GM23338 (cell line): ENCODE measurements at regions not wholly inside any gene's neighbourhood (a gene's known extent, or its start where the extent isn't known, plus 50 kb on each side); places are given as distances from the start of the nearest gene placed in this dataset.

Source experiments
- ATAC-seq: fragments of 200-7000 bp; cut with Tn5 transposase; 3 replicates; pipeline ENCODE4 v1.9.1; 2020
- DNase-seq: peaks from one replicate; pipeline ENCODE4 v3.0.0-alpha.2; 2015; ENCODE audit warnings: low spot score
- H2AFZ ChIP-seq: fragments of 200-600 bp; sonication (generic); 2 replicates; pipeline ENCODE4 v1.8.0; 2016; ENCODE audit warnings: antibody characterized with exemption, mild to moderate bottlenecking, moderate library complexity
- H3F3A ChIP-seq: fragments of 200-600 bp; sonication (generic); replicated peaks from 2 replicates; pipeline ENCODE4 v1.8.0; 2017; ENCODE audit warnings: antibody characterized with exemption, mixed run types, low read depth
- H3K27ac ChIP-seq: fragments of 200-600 bp; sonication (generic); 2 replicates; pipeline ENCODE4 v1.6.1; 2016; ENCODE audit warnings: low read depth
- H3K27me3 ChIP-seq: fragments of 200-600 bp; sonication (generic); 2 replicates; pipeline ENCODE4 v1.8.0; 2016; ENCODE audit warnings: mild to moderate bottlenecking, mixed run types, moderate library complexity; ENCODE audit not compliant: insufficient read depth
- H3K36me3 ChIP-seq: fragments of 200-600 bp; sonication (generic); 2 replicates; pipeline ENCODE4 v1.8.0; 2016; ENCODE audit warnings: mild to moderate bottlenecking; ENCODE audit not compliant: insufficient read depth
- H3K4me1 ChIP-seq: fragments of 200-600 bp; sonication (generic); 2 replicates; pipeline ENCODE4 v1.8.0; 2016; ENCODE audit warnings: mild to moderate bottlenecking, moderate library complexity; ENCODE audit not compliant: insufficient read depth
- H3K4me2 ChIP-seq: fragments of 200-600 bp; sonication (generic); 2 replicates; pipeline ENCODE4 v1.7.1; 2017; ENCODE audit warnings: mixed run types
- H3K4me3 ChIP-seq: fragments of 200-600 bp; sonication (generic); 2 replicates; pipeline ENCODE4 v1.6.1; 2016; ENCODE audit warnings: mixed run types
- H3K79me2 ChIP-seq: fragments of 200-600 bp; sonication (generic); replicated peaks from 2 replicates; pipeline ENCODE4 v1.8.0; 2017; ENCODE audit warnings: mild to moderate bottlenecking; ENCODE audit not compliant: insufficient read depth
- H3K9me2 ChIP-seq: fragments of 200-600 bp; sonication (generic); 2 replicates; pipeline ENCODE4 v1.8.0; 2017; ENCODE audit not compliant: insufficient read depth
- H4K20me1 ChIP-seq: fragments of 200-600 bp; sonication (generic); replicated peaks from 2 replicates; pipeline ENCODE4 v1.8.0; 2017; ENCODE audit warnings: mild to moderate bottlenecking; ENCODE audit not compliant: insufficient read depth
- H3K27ac Mint-ChIP-seq: 2 replicates; pipeline ENCODE4 v1.8.0; 2020; ENCODE audit warnings: inconsistent platforms, mild to moderate bottlenecking, moderate library complexity, mixed read lengths
- H3K27me3 Mint-ChIP-seq: 3 replicates; pipeline ENCODE4 v1.8.0; 2022; ENCODE audit warnings: low read depth, mild to moderate bottlenecking, moderate library complexity, mixed read lengths, inconsistent platforms; ENCODE audit not compliant: insufficient read depth, poor library complexity
- H3K36me3 Mint-ChIP-seq: 3 replicates; pipeline ENCODE4 v1.8.0; 2021; ENCODE audit warnings: low read depth, mild to moderate bottlenecking, inconsistent platforms, moderate library complexity, mixed read lengths
- H3K4me1 Mint-ChIP-seq: 3 replicates; pipeline ENCODE4 v1.8.0; 2020; ENCODE audit warnings: mild to moderate bottlenecking, inconsistent platforms, mixed read lengths
- H3K4me3 Mint-ChIP-seq: 3 replicates; pipeline ENCODE4 v1.8.0; 2021; ENCODE audit warnings: moderate library complexity, mild to moderate bottlenecking, inconsistent platforms, mixed read lengths
- H3K9me3 Mint-ChIP-seq: 3 replicates; pipeline ENCODE4 v1.8.0; 2020; ENCODE audit warnings: moderate library complexity, mild to moderate bottlenecking, inconsistent platforms, mixed read lengths
- CREB1 ChIP-seq: fragments of 250-450 bp; sonication (Bioruptor Pico); IDR thresholded peaks from 2 replicates; pipeline ENCODE4 v1.5.0; 2020; ENCODE audit warnings: low read depth, mild to moderate bottlenecking, moderate library complexity
- EZH2 ChIP-seq: fragments of 200-600 bp; sonication (generic); IDR thresholded peaks from one replicate; pipeline ENCODE4 v1.8.0; 2017; ENCODE audit warnings: antibody characterized with exemption, mild to moderate bottlenecking, low read depth; ENCODE audit not compliant: unreplicated experiment
- JUNB ChIP-seq: IDR thresholded peaks from one replicate; pipeline ENCODE4 v1.6.1; 2016; ENCODE audit warnings: antibody characterized with exemption; ENCODE audit not compliant: unreplicated experiment
- NANOG ChIP-seq: IDR thresholded peaks from 2 replicates; pipeline ENCODE4 v1.6.1; 2016; ENCODE audit warnings: antibody characterized with exemption, borderline replicate concordance
- POLR2AphosphoS5 ChIP-seq: IDR thresholded peaks from 2 replicates; pipeline ENCODE4 v1.6.1; 2016; ENCODE audit warnings: antibody characterized with exemption, low read depth
- REST ChIP-seq: IDR thresholded peaks from one replicate; pipeline ENCODE4 v1.6.1; 2018; ENCODE audit warnings: antibody characterized with exemption; ENCODE audit not compliant: unreplicated experiment
- STAT1 ChIP-seq: IDR thresholded peaks from one replicate; pipeline ENCODE4 v1.6.1; 2016; ENCODE audit warnings: antibody characterized with exemption; ENCODE audit not compliant: unreplicated experiment
- ZNF114 ChIP-seq: fragments of 250-450 bp; sonication (Bioruptor Pico); IDR thresholded peaks from 2 replicates; pipeline ENCODE4 v1.5.0; 2020; ENCODE audit warnings: mild to moderate bottlenecking, moderate library complexity
- ZNF331 ChIP-seq: fragments of 250-450 bp; sonication (Bioruptor Pico); IDR thresholded peaks from 2 replicates; pipeline ENCODE4 v1.5.0; 2020; ENCODE audit warnings: low read depth, mild to moderate bottlenecking, moderate library complexity
- ZNF462 ChIP-seq: fragments of 250-450 bp; sonication (Bioruptor Pico); IDR thresholded peaks from 2 replicates; pipeline ENCODE4 v1.5.0; 2020; ENCODE audit warnings: mild to moderate bottlenecking, moderate library complexity

DNA sequence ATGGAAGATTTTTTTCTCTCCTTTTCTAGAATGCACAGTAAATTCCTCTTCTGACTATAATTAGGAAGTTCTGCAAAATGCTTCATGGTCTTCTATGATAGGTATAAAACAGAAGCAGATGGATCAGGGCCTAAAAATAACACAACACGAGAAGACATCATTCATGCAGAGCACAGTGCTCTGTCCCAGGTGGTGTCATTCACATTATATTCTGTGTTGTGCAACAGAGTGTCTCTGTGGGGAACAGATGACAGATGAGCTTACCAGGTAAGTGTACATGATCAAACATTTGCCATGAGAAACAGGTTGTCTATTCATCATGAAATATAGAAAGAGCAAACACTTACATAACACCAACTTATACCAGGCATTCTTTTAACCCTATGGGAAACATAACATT lies 288.3 kb downstream of the KCTD12 start:
- ATAC-seq: no peak
- H3K4me3 ChIP-seq: no peak overlapping the region
- no peaks in the 10 kb centered on the region for H3K79me2 ChIP-seq

More for the DNA sequence above, 288.3 kb downstream of the KCTD12 start:
- Histone ChIP-seq H3K27me3 (no peaks in the 10 kb centered on the region), H3F3A (no peaks in the 10 kb centered on the region), H3K27ac (no peak overlapping the region), H4K20me1 (no peaks in the 10 kb centered on the region; the same call in 1 of the 2 replicates), H2AFZ (no peak overlapping the region), H3K9me2 (no peaks in the 10 kb centered on the region), H3K4me1 (no peaks in the 10 kb centered on the region), H3K4me2 (no peak overlapping the region), H3K36me3 (no peaks in the 10 kb centered on the region)
- H3K36me3 Mint-ChIP-seq: no peaks in the 10 kb centered on the region
- DNase-seq: no peak
- H3K4me1 Mint-ChIP-seq: no peaks in the 10 kb centered on the region
- H3K4me3 Mint-ChIP-seq: no peak overlapping the region
- no peaks in the 10 kb centered on the region for H3K9me3 Mint-ChIP-seq
- TF ChIP-seq REST (no peak), ZNF462 (CRISPR knock-in tag) (no peak), POLR2AphosphoS5 (no peak), EZH2 (no peak), ZNF331 (CRISPR knock-in tag) (no peak), ZNF114 (CRISPR knock-in tag) (no peak), STAT1 (no peak), JUNB (no peak), CREB1 (CRISPR knock-in tag) (no peak), NANOG (no peak)
- H3K27me3 Mint-ChIP-seq: no peaks in the 10 kb centered on the region
- H3K27ac Mint-ChIP-seq: no peak overlapping the region
